ENCODE measurements at regions not wholly inside any gene's neighbourhood (a gene's known extent, or its start where the extent isn't known, plus 50 kb on each side); places are given as distances from the start of the nearest gene placed in this dataset.

DNA sequence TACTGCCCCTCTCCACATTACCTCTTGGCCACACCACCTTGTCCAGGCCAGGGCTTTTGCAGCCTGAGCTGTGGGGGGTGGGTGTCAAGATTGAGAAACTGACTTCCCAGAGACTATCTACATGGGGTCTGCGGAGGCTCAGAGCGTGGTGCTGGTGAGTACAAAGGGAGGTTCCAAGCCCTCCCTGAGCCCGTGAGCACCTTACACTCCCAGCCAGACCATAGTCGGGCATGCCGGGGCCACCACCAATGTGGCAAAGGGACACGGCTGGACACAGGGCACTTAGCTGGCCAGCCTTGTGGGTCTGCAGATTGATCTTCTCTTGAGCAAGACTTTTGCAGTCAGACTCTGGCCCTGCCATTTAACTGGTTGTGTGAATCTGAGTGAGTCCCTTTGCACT is 74.1 kb upstream of the GATA2 start:
- Mint-ChIP-seq H3K27me3 (ENCODE audit: insufficient read depth, unreplicated experiment) (peaks cover 7% of the 10 kb centered on the region), H3K36me3 (ENCODE audit: insufficient read depth, unreplicated experiment) (no peaks in the 10 kb centered on the region), H3K9me3 (ENCODE audit: unreplicated experiment) (no peaks in the 10 kb centered on the region), H3K4me1 (ENCODE audit: low read depth, unreplicated experiment) (no peaks in the 10 kb centered on the region), H3K27ac (ENCODE audit: unreplicated experiment) (no peak overlapping the region), H3K4me3 (ENCODE audit: unreplicated experiment) (no peak overlapping the region)
- H3K27me3 ChIP-seq (replicated peaks; ENCODE audit: control insufficient read depth, insufficient read depth, low read length), result no peaks in the 10 kb centered on the region
- intact Hi-C loops (cut with micrococcal nuclease; ENCODE audit: unreplicated experiment), result no loop called here
- POLR2A ChIA-PET, result no interaction called here
- no peak overlapping the region for H3K4me3 ChIP-seq (ENCODE audit: low read depth, low read length)
- H3K36me3 ChIP-seq (ENCODE audit: control insufficient read depth, insufficient read depth, low read length), result no peaks in the 10 kb centered on the region
- TF ChIP-seq, protein P1, sequence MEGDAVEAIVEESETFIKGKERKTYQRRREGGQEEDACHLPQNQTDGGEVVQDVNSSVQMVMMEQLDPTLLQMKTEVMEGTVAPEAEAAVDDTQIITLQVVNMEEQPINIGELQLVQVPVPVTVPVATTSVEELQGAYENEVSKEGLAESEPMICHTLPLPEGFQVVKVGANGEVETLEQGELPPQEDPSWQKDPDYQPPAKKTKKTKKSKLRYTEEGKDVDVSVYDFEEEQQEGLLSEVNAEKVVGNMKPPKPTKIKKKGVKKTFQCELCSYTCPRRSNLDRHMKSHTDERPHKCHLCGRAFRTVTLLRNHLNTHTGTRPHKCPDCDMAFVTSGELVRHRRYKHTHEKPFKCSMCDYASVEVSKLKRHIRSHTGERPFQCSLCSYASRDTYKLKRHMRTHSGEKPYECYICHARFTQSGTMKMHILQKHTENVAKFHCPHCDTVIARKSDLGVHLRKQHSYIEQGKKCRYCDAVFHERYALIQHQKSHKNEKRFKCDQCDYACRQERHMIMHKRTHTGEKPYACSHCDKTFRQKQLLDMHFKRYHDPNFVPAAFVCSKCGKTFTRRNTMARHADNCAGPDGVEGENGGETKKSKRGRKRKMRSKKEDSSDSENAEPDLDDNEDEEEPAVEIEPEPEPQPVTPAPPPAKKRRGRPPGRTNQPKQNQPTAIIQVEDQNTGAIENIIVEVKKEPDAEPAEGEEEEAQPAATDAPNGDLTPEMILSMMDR (IDR thresholded peaks at IDR 0.05; ENCODE audit: insufficient read depth in 1 of 2, low read depth in 1 of 2, low read length in 1 of 2, severe bottlenecking in 1 of 2, unreplicated experiment in 1 of 2), result no peak
- BruUV-seq (replicated peaks), result no TSS peak
- CTCF ChIA-PET, result no interaction called here
- H3K4me1 ChIP-seq, result no peaks in the 10 kb centered on the region
- H3K9me3 ChIP-seq, result no peaks in the 10 kb centered on the region
- DNase-seq, result no peak

DNA sequence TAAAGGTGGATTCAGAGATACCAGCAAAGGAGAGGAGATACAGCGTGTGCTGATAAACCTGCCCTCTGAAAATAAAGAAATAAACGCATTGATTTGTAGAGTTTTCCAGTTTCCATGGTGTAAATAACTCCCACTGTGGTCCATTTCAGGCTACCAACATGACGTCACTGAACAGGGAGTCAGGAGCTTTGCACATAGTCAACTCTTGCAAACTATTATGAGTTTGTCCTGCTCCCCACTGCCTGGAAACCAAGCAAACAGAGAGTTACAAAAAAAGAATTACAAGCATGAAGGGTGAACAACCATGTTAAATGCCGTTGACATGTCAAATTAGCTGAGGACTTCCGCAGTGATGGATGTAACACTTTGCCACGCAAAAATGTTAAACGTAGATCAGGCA is 70.4 kb upstream of the GATA2 start:
- no peak overlapping the region for H3K4me3 Mint-ChIP-seq (ENCODE audit: unreplicated experiment)

DNA sequence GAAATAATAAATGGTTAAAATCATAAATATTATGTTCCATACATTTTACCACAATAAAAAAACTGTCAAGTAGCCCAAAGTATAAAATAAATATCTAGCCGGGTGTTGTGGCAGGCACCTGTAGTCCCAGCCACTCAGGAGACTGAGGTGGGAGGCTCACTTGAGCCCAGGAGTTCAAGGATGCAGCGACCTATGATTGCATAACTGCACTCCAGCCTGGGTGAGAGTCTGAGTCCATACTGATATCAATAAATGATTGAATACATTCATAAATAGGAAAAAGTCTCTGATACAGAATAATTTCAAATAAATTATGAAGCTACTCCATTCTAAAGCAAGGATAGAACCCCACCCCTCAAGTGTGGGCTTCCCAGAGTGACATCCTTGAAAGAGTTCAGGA is 68.5 kb upstream of the GATA2 start:
- H3K36me3 ChIP-seq (ENCODE audit: control insufficient read depth, insufficient read depth, low read length), result no peaks in the 10 kb centered on the region; the same call in 1 of the 2 replicates
- H3K4me1 ChIP-seq, result no peaks in the 10 kb centered on the region
- intact Hi-C loops (cut with micrococcal nuclease; ENCODE audit: unreplicated experiment), result no loop called here
- Mint-ChIP-seq H3K27ac (ENCODE audit: unreplicated experiment) (no peak overlapping the region), H3K4me1 (ENCODE audit: low read depth, unreplicated experiment) (no peaks in the 10 kb centered on the region), H3K27me3 (ENCODE audit: insufficient read depth, unreplicated experiment) (peaks cover 11% of the 10 kb centered on the region), H3K4me3 (ENCODE audit: unreplicated experiment) (no peak overlapping the region), H3K9me3 (ENCODE audit: unreplicated experiment) (no peaks in the 10 kb centered on the region), H3K36me3 (ENCODE audit: insufficient read depth, unreplicated experiment) (no peaks in the 10 kb centered on the region)
- H3K27me3 ChIP-seq (replicated peaks; ENCODE audit: control insufficient read depth, insufficient read depth, low read length), result no peaks in the 10 kb centered on the region; the same call in 1 of the 2 replicates
- CTCF ChIA-PET, result no interaction called here
- no peak overlapping the region for H3K4me3 ChIP-seq (ENCODE audit: low read depth, low read length)
- POLR2A ChIA-PET, result no interaction called here
- DNase-seq, result no peak
- BruUV-seq (replicated peaks), result no TSS peak
- TF ChIP-seq, protein P1 (IDR thresholded peaks at IDR 0.05; ENCODE audit: insufficient read depth in 1 of 2, low read depth in 1 of 2, low read length in 1 of 2, severe bottlenecking in 1 of 2, unreplicated experiment in 1 of 2), result no peak
- H3K9me3 ChIP-seq, result no peaks in the 10 kb centered on the region

More for the DNA sequence above, 70.4 kb upstream of the GATA2 start:
- ChIA-PET POLR2A (no interaction called here), CTCF (no interaction called here)
- H3K36me3 ChIP-seq (ENCODE audit: control insufficient read depth, insufficient read depth, low read length), result no peaks in the 10 kb centered on the region; the same call in 1 of the 2 replicates
- H3K27ac Mint-ChIP-seq (ENCODE audit: unreplicated experiment), result no peak overlapping the region
- no peaks in the 10 kb centered on the region for H3K9me3 ChIP-seq
- TF ChIP-seq, protein P1 (IDR thresholded peaks at IDR 0.05; ENCODE audit: insufficient read depth in 1 of 2, low read depth in 1 of 2, low read length in 1 of 2, severe bottlenecking in 1 of 2, unreplicated experiment in 1 of 2), result no peak
- H3K36me3 Mint-ChIP-seq (ENCODE audit: insufficient read depth, unreplicated experiment), result no peaks in the 10 kb centered on the region
- H3K4me1 ChIP-seq, result no peaks in the 10 kb centered on the region
- H3K27me3 Mint-ChIP-seq (ENCODE audit: insufficient read depth, unreplicated experiment), result peaks cover 11% of the 10 kb centered on the region
- no peak for DNase-seq
- H3K27me3 ChIP-seq (replicated peaks; ENCODE audit: control insufficient read depth, insufficient read depth, low read length), result no peaks in the 10 kb centered on the region; the same call in 1 of the 2 replicates
- BruUV-seq (replicated peaks), result no TSS peak
- H3K4me3 ChIP-seq (ENCODE audit: low read depth, low read length), result no peak overlapping the region
- no peaks in the 10 kb centered on the region for H3K9me3 Mint-ChIP-seq (ENCODE audit: unreplicated experiment)
- H3K4me1 Mint-ChIP-seq (ENCODE audit: low read depth, unreplicated experiment), result no peaks in the 10 kb centered on the region
- intact Hi-C loops (cut with micrococcal nuclease; ENCODE audit: unreplicated experiment), result no loop called here

Data from Caco-2 (cell line).